GM10266 (cell line): ENCODE measurements at regions not wholly inside any gene's neighbourhood (a gene's known extent, or its start where the extent isn't known, plus 50 kb on each side); places are given as distances from the start of the nearest gene placed in this dataset.

Experiments
- DNase-seq: peaks from one replicate; pipeline ENCODE4 v3.0.0; 2012; ENCODE audit errors: extremely low spot score
- TF ChIP-seq, protein P1 (sequence below): IDR thresholded peaks from 2 replicates; pipeline ENCODE4 v1.5.1; 2012; ENCODE audit warnings: mild to moderate bottlenecking, low read depth; ENCODE audit not compliant: control insufficient read depth, insufficient read depth; ENCODE audit errors: missing control alignments

DNA sequence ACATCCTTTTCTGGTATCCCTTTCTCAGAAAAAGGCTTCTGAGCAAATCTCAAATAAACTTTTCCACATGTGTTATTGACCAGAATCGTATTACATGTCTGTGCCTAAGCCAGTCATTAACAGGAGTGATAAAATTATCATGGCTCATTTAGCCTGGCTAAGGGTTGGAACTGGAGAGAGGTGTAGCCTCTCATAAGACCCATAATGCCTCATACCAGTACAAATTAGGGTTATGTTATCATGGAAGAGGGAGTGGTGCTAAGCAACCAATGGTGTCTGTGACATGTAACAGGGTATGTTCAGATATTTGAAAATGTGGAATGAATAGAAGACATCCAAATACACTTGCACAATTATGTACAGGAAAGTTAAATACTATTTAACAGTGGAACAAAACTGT is 99.6 kb upstream of the CCDC160 start:
- TF ChIP-seq, protein P1, sequence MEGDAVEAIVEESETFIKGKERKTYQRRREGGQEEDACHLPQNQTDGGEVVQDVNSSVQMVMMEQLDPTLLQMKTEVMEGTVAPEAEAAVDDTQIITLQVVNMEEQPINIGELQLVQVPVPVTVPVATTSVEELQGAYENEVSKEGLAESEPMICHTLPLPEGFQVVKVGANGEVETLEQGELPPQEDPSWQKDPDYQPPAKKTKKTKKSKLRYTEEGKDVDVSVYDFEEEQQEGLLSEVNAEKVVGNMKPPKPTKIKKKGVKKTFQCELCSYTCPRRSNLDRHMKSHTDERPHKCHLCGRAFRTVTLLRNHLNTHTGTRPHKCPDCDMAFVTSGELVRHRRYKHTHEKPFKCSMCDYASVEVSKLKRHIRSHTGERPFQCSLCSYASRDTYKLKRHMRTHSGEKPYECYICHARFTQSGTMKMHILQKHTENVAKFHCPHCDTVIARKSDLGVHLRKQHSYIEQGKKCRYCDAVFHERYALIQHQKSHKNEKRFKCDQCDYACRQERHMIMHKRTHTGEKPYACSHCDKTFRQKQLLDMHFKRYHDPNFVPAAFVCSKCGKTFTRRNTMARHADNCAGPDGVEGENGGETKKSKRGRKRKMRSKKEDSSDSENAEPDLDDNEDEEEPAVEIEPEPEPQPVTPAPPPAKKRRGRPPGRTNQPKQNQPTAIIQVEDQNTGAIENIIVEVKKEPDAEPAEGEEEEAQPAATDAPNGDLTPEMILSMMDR: no peak
- no peak for DNase-seq

DNA sequence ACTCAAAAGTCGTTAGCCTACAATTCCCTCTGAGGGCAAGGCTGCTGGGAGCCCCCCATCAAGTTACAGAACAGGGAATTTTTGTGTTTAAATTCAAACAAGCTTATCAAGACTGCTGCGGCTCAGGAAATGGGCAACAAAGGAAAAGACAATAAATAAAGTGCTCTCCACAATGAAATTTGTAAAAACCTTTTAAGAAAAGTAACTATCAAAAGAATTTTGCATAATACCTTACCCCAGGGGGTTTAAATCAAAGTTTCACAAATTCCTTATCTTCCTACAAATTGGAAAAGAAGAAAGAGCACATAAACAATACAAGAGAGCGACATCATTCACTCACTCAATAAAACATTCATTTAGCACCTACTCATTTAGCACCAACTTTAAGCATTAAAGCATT is 97.9 kb upstream of the CCDC160 start:
- TF ChIP-seq, protein P1: no peak
- DNase-seq: no peak

DNA sequence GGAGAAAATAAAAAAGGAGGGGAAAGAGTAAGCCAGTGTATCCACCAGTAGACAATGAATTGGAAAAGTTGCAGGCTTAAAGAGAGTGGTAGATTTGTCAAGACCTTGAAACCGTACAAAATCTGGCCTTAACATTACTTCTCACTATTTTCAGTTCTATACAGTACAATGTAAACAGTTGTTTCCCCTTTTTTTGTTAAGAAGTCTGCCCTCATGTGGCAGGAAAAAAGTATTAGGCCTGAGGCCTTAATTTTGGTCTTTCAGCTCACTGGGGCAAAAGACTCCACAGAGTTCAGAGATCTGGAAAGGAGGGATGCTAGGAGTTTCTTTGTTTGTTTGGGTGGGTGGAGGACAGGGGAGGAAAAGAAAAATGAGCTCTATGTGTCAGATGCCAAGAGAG is 92.8 kb upstream of the CCDC160 start:
- TF ChIP-seq, protein P1: no peak
- peak; percentile 8 for DNase-seq

DNA sequence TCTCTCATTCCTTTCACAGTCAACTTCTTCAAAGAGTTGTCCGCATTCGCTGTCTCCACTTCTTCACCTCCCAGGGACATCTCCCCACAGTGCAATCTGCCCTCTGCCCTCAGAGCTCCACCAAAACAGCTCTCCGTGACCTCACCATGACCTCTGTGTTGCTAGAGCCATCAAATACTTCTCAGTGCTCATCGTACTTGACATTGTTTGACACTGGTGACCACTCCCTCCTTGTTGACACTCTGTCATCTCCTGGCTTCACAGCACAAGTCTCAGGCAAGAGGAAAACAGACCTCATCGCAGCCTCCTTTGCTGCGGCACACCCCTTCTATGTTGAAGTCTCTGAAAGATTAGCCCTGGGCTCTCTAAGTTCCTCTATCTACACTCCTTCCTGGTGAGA is 90.5 kb upstream of the CCDC160 start:
- no peak for DNase-seq
- TF ChIP-seq, protein P1: no peak

DNA sequence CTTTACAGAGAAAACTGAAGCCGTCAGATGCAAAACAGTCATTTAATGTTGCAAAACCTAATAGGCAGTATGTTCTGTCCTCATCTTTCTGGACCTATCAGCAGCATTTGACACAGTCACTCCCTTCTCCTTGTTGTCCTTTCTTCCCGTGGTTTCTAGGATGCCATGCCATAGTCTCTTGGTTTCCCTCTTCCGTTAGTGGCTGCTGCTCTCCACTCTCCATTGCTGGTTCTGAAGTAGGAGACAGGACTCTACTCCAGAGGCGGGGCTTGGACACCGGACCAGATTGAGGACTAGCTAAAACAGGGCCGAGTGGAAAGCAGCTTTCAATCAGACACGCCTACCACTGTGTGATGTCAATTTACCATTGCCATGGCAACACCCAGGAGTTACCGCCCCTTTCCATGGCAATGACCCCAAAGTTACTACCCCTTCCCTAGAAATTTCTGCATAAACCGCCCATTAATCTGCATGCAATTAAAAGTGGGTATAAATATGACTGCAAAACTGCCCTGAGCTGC is 88.8 kb upstream of the CCDC160 start:
- no peak for DNase-seq
- TF ChIP-seq, protein P1: no peak

DNA sequence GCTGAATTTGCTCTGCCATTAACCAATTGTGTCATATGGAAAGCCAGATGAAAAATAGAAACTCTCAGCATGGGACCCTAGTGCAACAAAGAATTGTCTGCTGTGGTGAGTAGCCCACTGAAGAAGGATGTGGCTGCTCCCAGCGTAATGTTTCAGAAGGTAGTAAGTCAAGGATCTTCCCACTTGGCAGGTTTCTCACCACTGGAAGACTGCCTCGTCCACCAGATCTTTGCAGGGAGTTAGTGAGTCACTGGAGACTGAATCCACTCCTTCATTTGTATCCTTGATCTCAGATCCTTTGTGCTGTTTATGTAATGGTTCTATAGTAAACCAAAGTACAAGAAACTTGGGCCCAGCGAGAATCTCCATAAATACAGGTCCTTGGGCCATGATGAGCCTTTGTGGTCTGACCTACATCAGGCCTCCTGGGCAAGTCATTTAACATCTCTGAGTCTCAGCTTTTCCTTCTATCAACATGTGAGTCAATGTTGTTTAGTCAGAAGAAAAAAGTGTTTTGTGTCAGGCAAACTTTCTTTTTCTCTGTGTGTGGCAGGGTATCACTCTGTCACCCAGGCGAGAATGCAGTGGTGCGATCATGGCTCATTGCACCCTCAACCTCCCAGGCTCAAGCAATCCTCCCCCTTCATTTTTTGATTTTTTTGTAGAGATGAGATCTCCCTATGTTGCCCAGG is 78.0 kb upstream of the CCDC160 start:
- DNase-seq: no peak
- TF ChIP-seq, protein P1: no peak

DNA sequence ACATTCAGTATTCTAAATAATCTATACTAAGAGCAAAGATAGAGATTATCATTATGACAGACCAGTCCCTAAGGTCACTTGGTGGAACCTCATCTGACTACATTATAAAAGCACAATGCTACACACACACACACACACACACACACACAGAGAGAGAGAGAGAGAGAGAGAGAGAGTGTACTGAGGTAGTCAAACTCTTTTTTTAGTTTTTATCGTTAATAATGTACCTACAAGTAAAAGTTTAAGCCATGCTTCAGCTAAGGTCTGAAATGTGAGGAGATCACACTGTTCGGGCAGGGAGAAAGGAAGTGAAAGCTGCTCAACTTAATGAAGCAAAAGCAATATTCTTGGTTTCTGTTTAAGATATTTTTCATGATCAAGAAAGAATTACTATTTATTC is 75.8 kb upstream of the CCDC160 start:
- TF ChIP-seq, protein P1: no peak
- DNase-seq: no peak
